ENCODE measurements at regions not wholly inside any gene's neighbourhood (a gene's known extent, or its start where the extent isn't known, plus 50 kb on each side); places are given as distances from the start of the nearest gene placed in this dataset.

DNA sequence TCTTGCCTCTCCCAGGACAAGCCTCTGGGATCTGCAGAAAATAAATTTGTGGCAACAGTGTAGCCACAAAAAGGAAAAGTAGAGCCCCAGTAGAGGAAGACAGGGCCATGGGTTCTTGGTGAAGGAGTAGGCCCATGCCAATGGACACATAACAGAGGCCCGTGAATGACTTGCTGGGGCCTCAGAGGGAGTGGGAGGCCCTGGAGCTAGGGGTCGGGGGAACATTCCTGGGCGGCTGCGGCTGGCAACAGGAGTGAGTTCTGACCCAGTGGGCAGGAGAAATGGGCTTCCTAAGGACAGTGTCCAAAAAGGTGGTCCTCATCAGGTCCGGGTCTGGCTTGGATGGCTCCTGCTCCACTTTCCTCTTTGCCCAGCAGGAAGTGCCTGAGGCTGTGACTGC lies 260.0 kb downstream of the CCSER2 start:
- Mint-ChIP-seq H3K4me3 (no peak overlapping the region), H3K36me3 (ENCODE audit: insufficient read depth in 1 of 3, low read depth in 3 of 3) (no peaks in the 10 kb centered on the region; a peak in 1 of 7 replicates), H3K9me3 (peaks cover 0 to 3% of the 10 kb centered on the region in 2 experiments; a peak in 1 of 5 replicates), H3K27ac (no peak overlapping the region), H3K27me3 (ENCODE audit: low read depth) (peaks cover 49% of the 10 kb centered on the region), H3K4me1 (peaks cover 35 to 36% of the 10 kb centered on the region in 2 experiments)
- no peak overlapping the region for H2BK15ac ChIP-seq (ENCODE audit: low read depth, low read length)
- no peak overlapping the region for H2BK20ac ChIP-seq (ENCODE audit: low read depth, low read length, poor library complexity, severe bottlenecking)
- no CpG with 5 or more reads among the region's 5 CpGs for WGBS (ENCODE audit: extremely low coverage, insufficient read length, low lambda C conversion rate)
- H3K79me1 ChIP-seq (ENCODE audit: insufficient read depth, low read depth, low read length, poor library complexity, severe bottlenecking) = no peaks in the 10 kb centered on the region
- no peak overlapping the region for H2BK12ac ChIP-seq (ENCODE audit: insufficient read length, low read depth, low read length)
- H3K9ac ChIP-seq (ENCODE audit: extremely low read depth, insufficient read length, low read length) = no peak overlapping the region
- no peaks in the 10 kb centered on the region for H3K27me3 ChIP-seq (ENCODE audit: insufficient read depth, low read length)
- H4K8ac ChIP-seq (replicated peaks; ENCODE audit: insufficient read length, low read depth, low read length) = no peak overlapping the region
- H3K4ac ChIP-seq (ENCODE audit: low read depth, low read length) = no peak overlapping the region
- no peaks in the 10 kb centered on the region for H3K79me2 ChIP-seq (ENCODE audit: insufficient read depth, low read length)
- H3K23ac ChIP-seq (ENCODE audit: insufficient read length, low read depth, low read length) = no peak overlapping the region
- DNase-seq = no peak
- H2AK5ac ChIP-seq (ENCODE audit: insufficient read length, low read length) = no peak overlapping the region
- H2BK5ac ChIP-seq (ENCODE audit: insufficient read length, low read length) = no peak overlapping the region
- H4K91ac ChIP-seq (ENCODE audit: insufficient read length, low read depth, low read length) = no peak overlapping the region
- no peak overlapping the region for H3K27ac ChIP-seq (ENCODE audit: insufficient read length, low read depth, low read length)
- no peak overlapping the region for H2AFZ ChIP-seq (ENCODE audit: low read length)
- H4K20me1 ChIP-seq (ENCODE audit: control insufficient read depth, insufficient read depth, insufficient read length) = no peaks in the 10 kb centered on the region
- peaks cover 7% of the 10 kb centered on the region for H3K4me1 ChIP-seq (ENCODE audit: insufficient read depth, low read length)
- H2BK120ac ChIP-seq (ENCODE audit: low read depth, low read length, poor library complexity, severe bottlenecking) = no peak overlapping the region
- no peaks in the 10 kb centered on the region for H3K9me3 ChIP-seq (ENCODE audit: control insufficient read depth, low read depth, low read length)
- H3K23me2 ChIP-seq (ENCODE audit: insufficient read length, low read depth, low read length, poor library complexity, severe bottlenecking) = no peaks in the 10 kb centered on the region
- no peak overlapping the region for H4K5ac ChIP-seq (ENCODE audit: insufficient read length, low read depth, low read length)
- no peak overlapping the region for H3K18ac ChIP-seq (ENCODE audit: insufficient read length, low read depth, low read length)
- TF ChIP-seq, protein P1, sequence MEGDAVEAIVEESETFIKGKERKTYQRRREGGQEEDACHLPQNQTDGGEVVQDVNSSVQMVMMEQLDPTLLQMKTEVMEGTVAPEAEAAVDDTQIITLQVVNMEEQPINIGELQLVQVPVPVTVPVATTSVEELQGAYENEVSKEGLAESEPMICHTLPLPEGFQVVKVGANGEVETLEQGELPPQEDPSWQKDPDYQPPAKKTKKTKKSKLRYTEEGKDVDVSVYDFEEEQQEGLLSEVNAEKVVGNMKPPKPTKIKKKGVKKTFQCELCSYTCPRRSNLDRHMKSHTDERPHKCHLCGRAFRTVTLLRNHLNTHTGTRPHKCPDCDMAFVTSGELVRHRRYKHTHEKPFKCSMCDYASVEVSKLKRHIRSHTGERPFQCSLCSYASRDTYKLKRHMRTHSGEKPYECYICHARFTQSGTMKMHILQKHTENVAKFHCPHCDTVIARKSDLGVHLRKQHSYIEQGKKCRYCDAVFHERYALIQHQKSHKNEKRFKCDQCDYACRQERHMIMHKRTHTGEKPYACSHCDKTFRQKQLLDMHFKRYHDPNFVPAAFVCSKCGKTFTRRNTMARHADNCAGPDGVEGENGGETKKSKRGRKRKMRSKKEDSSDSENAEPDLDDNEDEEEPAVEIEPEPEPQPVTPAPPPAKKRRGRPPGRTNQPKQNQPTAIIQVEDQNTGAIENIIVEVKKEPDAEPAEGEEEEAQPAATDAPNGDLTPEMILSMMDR (conservative IDR thresholded peaks at IDR 0.05) = no peak
- no peak overlapping the region for H3K4me2 ChIP-seq (ENCODE audit: insufficient read depth, insufficient read length, low read length)
- no peak overlapping the region for H3K14ac ChIP-seq (ENCODE audit: insufficient read depth, low read length)
- H3T11ph ChIP-seq (ENCODE audit: low read length) = no peak overlapping the region
- no peak overlapping the region for H3K56ac ChIP-seq (ENCODE audit: insufficient read length, low read depth, low read length)

All from H9 (cell line).